ENCODE measurements at regions not wholly inside any gene's neighbourhood (a gene's known extent, or its start where the extent isn't known, plus 50 kb on each side); places are given as distances from the start of the nearest gene placed in this dataset.

GRCh38 chr9:84111726-84112125 lies 131.1 kb downstream of the RMI1 start:
- TF ChIP-seq POLR2A (IDR thresholded peaks at IDR 0.05; ENCODE audit: low read depth, low read length) (no peak), EZH2 (IDR thresholded peaks at IDR 0.05; ENCODE audit: borderline replicate concordance, low read depth, low read length, severe bottlenecking) (no peak), CTCF (IDR thresholded peaks at IDR 0.05; ENCODE audit: extremely low read depth in 1 of 2, insufficient read depth in 1 of 2, low read depth in 1 of 2, low read length in 2 of 2) (no peak), JUN (IDR thresholded peaks at IDR 0.05; ENCODE audit: borderline replicate concordance, insufficient read depth, insufficient read length, low read depth) (no peak), POLR2AphosphoS5 (IDR thresholded peaks at IDR 0.05; ENCODE audit: insufficient read depth, low read depth, low read length) (no peak)

Data from endothelial cell of umbilical vein (primary cell).